ENCODE measurements at regions not wholly inside any gene's neighbourhood (a gene's known extent, or its start where the extent isn't known, plus 50 kb on each side); places are given as distances from the start of the nearest gene placed in this dataset.

DNA sequence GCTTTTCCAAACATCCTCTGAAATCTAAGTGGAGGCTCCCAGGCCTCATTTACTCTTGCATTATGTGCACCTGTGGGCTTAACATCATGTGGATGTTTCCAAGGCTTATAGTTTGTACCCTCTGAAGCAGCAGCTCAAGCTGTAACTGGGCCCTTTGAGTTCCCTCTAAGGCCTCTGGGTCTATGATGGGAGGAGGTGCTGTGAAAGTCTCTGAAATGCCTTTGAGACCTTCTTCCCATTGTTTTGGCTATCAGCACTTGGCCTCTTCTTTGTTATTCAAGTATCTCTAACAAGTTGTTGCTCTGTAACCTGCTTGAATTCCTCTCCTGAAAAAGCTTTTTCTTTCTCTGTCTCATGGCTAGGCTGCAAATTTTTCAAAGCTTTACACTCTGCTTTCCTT lies 58.1 kb upstream of the MYT1L start:
- no peak for TF ChIP-seq CTCF (IDR thresholded peaks at IDR 0.05; ENCODE audit: low read depth, low read length)
- TF ChIP-seq EZH2phosphoT487 (IDR thresholded peaks at IDR 0.05; ENCODE audit: low read depth): no peak
